ENCODE measurements at regions not wholly inside any gene's neighbourhood (a gene's known extent, or its start where the extent isn't known, plus 50 kb on each side); places are given as distances from the start of the nearest gene placed in this dataset.

DNA sequence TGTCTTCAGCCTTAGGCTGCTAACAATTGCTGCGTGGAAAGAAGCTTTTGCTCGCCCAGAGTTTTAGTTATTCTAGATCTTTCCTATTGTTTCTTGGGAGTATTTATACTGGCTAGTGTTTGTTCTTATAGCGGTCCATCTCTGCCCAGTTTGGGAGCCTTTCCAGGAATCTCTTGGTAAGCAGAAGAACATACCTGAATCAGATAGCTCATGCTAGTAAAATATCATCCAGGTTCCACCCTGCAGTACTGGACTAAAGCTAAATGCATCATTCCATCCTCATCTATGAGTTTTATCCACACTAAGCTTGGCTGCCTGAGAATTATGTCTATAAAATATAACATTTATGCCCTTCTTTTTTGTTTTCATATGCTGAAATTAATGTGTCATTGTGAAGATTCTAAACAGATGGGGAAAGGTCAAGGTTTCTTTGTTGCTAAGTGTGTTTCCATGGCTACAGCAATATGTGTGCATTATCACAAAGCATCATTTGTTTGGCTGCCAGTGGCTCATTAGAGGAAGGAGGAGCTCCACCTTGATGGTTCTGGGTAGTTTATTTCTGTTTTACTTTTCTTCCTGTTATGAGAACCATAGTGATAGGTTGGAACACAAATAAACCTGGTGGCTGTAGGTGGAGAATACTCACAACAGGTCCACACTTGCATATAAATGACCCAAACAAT is 182.8 kb downstream of the PIK3C3 start:
- intact Hi-C loops (cut with DNase I), result no loop called here
- no peak for ATAC-seq
- no peak for DNase-seq (ENCODE audit: missing footprints)

DNA sequence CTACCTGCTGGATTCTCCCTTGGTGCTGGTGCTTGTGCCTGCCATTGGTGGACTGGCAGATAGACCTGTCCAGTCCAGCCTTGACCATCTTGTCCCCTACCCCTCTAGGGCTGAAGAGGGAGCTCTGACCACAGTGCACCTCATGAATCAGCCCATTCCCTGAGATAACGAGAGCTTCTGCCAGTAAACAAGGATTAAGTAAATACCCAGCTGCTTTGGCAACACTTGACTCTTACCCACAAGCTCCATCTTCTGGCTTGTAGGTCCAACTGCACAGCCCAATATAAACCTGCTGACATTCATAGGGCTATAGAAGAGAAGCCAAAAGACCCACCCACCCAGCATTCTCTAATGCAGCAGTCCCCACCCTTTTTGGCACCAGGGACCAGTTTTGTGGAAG is 186.4 kb downstream of the PIK3C3 start:
- no peak for DNase-seq (ENCODE audit: missing footprints)
- ATAC-seq, result no peak
- intact Hi-C loops (cut with DNase I), result no loop called here

DNA sequence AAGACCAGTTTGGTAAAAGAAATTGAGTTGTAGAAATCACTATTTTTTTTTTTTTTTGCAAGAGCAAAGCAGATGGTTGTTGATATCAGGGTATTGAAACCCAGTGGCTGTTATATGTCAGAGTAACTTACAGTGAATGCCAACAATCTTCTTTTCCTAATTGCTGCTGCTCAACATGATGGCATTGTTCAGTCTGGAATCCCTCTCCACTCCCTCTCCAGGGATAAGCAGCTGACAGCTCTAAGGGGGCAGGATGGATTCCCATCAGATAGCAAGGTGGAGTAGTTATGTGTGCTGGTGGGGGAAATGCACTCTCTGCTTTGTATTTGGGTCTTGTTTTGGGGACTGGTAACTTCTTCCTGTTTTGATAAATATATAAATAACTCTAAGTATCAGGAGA is 200.0 kb downstream of the PIK3C3 start:
- ATAC-seq, result peak; percentile 89
- intact Hi-C loops (cut with DNase I), result no loop called here

DNA sequence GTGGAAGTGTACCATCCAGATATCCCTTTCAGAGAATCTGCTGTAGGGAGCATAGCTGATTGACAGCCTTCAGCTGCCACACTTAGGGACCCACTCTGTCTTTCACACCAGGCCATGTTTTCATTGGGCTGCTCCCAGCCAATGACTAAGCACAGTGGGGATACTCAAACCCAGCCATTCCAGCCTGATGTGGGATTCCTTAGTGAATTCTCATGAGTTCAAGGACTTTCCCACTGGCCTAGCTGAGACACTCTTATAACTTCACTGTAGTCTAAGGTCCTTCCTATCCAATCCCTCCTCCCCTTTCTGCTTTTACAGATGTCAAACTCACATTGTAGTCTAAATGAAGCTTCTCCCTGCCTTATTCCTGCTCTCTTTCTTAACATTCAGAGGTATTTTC is 201.2 kb downstream of the PIK3C3 start:
- intact Hi-C loops (cut with DNase I), result no loop called here
- ATAC-seq, result no peak
- no peak for DNase-seq (ENCODE audit: missing footprints)

More for the DNA sequence above, 200.0 kb downstream of the PIK3C3 start:
- DNase-seq (ENCODE audit: missing footprints), result no peak

DNA sequence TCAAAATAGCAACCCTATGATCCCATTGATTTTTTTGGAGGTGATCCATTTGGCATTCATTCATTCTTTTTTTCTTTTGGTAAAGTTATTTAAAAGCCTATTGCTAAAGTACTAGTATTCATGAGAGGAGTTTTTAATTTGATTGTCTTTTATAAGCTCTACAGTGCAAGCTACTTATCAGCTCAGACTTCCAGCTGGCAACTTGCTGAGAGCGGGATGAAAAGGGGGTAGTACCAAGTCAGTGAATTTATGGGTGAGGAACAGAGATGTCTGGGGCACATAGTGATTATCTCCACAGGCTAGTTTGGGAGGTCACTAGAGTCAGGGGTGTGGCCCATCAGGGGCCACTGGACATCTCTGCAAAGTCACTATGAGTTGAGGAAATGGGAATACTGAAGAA is 202.4 kb downstream of the PIK3C3 start:
- DNase-seq (ENCODE audit: missing footprints) (no peak), ATAC-seq (no peak)
- intact Hi-C loops (cut with DNase I), result no loop called here

DNA sequence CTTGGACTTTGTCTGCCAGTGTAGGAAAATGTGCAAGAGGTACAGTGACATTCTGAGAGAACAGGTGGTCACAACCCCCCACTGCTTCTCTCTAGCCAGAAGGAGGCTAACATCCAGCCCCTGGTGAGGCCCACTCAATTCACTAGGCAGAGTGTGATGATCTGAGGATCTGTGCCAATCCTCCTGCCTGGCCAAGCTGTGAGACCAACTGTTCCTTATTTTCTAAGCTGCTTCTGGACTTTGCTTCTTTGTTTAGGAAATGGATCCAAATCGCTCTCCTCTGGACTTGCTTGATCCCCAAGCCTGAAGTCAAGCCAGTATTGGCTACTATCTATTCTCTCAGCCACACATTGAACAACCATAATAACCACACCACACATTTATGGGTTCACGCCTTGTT is 202.8 kb downstream of the PIK3C3 start:
- intact Hi-C loops (cut with DNase I), result no loop called here
- ATAC-seq, result peak; percentile 38

DNA sequence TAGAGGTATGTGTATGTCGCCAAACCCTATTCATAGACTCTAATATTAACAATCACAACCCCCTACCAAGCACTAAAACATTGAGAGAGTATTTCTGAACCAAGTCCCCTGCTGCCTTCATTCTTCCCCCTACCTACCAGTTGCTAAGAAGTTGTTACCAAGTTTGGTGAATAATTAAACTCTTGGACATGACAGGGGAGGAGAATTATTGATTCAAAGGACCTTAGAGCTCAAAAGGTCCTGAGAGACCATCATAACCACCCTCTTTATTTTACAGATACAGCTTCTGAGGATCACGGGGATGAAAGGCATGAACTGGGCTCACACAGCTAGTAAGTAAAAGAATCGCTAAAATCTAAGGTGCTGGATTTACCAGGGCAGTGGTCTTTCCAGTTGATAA is 204.1 kb downstream of the PIK3C3 start:
- intact Hi-C loops (cut with DNase I), result no loop called here
- DNase-seq (ENCODE audit: missing footprints) (no peak), ATAC-seq (no peak)

More for the DNA sequence above, 202.8 kb downstream of the PIK3C3 start:
- DNase-seq (ENCODE audit: missing footprints), result no peak

DNA sequence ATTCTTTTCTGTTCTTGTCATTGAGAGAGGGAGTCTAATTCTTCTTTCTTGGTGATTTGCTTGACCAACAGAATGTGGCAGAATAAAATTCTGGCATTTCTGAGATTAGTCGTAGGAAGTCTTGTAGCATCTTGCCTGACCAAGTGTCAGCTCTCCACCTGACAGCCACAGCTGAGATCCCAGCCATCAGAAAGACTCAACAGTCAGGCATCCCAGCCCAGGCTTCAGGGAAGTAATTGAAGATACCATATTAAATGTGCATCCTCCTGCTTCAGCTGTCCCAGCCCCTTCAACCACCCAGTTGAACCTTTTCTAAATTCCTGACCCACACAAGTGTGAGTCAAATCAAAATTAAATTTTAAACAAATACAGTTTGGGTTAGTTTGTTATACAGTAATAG is 208.3 kb downstream of the PIK3C3 start:
- DNase-seq (ENCODE audit: missing footprints) (no peak), ATAC-seq (no peak)
- intact Hi-C loops (cut with DNase I), result no loop called here

DNA sequence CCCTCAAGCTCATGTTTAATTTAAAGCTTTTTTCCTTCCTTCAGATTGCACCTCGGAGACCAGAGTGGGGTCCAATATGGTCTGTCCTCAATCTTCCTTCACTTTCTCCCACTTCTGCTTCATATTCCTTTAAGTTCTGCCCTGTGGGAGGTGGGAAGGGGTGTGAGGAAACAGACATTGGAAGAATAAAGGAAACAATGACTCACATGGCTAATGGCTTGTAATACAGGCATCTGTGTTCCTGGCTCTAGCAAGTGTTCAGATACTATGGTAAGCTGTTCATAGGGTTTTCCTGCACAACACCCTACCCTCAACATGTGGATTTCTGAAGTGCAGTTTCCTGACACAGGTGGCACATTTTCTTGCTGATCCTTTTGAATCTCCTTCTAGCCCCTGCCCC is 209.5 kb downstream of the PIK3C3 start:
- ATAC-seq (no peak), DNase-seq (ENCODE audit: missing footprints) (no peak)
- intact Hi-C loops (cut with DNase I), result no loop called here

DNA sequence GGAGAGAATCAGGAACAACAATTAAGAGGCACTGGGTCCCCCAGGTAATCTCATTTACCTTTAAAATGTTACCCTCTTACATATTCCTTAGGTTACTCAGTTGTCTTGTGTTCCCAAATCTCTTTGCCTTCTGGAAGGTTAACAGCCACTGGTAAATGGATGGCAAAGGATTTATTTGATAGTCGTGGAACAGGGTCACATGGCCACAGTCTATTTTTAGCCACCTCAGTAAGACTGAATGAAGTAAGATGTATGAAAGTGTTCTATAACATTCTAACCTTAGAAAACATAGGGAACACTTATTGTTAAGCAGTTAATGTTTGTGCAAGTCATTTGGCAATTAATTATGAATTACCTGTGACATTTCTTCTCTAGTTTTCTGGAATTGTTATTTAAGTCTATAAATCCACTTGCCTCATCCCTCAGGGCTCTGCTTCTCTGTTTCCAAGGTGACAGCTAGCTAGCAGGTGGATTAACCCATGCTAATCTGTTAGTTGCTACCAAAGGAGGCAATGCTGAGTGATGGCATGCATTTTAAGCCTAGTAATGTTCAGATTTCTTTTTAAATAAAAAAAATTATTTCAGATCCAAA is 211.0 kb downstream of the PIK3C3 start:
- no peak for ATAC-seq
- no peak for DNase-seq (ENCODE audit: missing footprints)
- intact Hi-C loops (cut with DNase I), result no loop called here

DNA sequence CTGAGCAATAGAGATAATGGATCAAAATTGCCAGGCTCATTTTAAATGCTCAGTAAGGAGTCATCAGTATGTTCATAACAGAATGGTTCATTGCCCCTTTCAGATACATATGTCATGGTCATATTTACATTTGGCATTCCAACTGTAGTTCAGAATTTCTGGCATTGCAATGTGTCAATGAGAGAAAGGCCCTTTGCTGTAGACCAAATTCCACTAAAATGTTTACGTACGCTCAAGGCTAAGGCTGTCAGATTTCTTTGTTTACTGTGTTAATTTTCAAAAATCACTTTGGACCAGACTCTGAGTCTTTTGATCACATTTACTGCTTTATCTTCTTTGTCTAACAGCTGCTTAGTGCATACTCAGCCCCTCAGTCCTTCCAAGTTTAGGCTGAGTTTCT is 213.5 kb downstream of the PIK3C3 start:
- ATAC-seq, result no peak
- intact Hi-C loops (cut with DNase I), result no loop called here
- no peak for DNase-seq (ENCODE audit: missing footprints)

DNA sequence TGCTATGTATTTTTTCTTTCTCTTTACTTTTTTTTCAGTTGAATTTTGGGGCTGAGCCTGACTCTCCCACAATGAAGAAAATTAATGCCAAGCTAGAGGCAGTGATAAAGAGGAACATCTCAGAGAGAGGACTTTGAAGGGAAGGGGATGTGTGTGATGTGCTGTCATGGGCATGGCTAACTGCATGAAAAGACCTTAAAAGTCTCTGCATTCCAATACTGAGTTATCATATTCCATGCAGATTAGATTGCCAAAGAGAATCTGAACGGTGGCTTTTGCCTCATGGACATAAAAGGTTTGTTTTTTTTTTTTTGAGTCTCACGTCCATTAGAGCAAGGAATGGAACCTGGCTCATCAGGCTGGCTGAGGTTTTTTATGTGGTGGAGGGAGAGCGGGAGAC is 213.9 kb downstream of the PIK3C3 start:
- intact Hi-C loops (cut with DNase I), result no loop called here
- ATAC-seq (no peak), DNase-seq (ENCODE audit: missing footprints) (no peak)

DNA sequence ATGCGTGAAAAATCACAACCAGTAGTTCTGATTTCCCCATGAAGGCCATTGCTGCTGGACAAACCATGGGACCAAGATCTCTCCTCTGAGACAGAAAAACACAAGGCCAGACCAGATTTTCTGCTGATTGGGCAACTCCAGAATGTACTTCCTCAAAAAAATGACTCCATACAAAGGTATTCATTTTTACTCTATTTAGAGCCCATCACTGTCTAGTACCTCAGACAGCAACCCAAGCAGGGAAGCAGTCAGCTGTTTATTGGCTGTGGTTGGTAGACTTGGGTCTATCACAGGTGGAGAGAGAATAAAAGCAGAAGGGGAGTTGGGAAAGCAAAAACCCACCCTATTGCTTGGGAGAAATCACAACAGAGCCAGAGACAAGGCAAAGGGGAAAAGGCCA is 219.9 kb downstream of the PIK3C3 start:
- intact Hi-C loops (cut with DNase I), result no loop called here
- DNase-seq (ENCODE audit: missing footprints), result no peak
- no peak for ATAC-seq

DNA sequence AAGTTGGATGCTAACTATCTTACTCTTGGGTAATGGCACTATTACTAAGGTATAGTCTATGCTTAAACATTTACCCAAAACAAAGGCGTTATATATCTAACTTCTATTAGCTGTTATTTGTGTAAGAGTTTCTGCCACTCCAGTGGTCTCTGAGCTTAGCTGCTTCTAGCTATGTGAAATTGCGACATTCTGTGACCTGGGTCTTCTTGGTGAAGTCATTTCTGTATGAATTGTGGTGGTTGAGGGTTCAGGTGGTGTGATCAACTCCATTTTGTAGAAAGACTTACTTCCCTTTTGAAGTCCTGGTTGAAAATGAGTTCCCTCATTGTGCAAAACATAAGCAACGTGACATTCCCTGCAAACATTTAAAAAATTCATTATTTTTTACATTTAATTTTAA is 221.6 kb downstream of the PIK3C3 start:
- ATAC-seq (no peak), DNase-seq (ENCODE audit: missing footprints) (no peak)
- intact Hi-C loops (cut with DNase I), result no loop called here

DNA sequence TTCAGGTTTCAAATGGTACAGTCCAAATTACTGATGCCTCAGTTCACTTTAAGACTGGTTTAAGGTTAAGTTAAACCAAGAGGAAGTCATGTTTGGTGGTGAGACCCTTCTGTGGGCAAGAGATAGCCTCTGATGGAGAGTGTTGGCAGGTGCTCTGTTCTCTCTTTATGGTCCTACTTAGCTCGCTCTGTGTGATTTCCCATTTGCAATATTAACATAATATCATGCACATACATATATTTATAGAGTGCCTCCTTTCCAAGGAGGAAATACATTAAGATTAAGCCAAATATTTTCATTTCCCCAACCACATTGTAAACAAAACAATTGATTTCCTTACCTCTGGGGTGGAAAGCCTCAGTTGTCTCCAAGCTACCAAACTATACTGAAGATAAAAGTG is 222.4 kb downstream of the PIK3C3 start:
- ATAC-seq (no peak), DNase-seq (ENCODE audit: missing footprints) (no peak)
- intact Hi-C loops (cut with DNase I), result no loop called here

DNA sequence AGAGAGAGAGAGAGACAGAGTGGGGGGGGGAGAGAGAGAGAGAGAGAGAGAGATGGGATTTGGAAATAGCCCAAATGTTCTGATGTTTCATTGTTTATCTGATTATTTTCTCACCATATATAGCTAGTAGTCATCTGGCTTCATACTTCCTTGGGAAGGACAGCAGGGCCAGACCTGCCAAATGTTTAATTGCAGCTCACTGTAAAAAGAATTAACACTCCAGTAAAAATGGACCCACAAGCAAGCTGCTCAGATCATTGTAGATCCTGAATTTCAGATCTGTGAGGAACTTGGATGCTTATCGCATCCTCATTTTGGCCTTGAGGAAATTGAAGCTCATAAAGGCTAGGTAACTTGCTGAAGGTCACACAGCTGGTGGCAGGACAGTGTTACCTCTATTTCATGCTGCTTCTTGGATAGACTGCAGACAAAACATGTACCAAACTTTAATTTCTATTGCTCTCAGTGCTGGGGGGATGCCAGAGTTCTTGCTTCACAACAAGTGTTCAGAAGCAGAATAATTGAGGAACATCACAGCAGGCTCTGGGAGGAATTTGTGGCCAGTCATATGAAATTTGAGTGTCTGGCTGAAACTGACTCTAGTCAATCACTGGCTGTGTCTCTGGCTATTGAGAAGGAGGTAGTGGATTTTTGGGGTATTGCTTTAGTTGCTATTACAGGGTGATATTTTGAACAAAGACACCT is 223.5 kb downstream of the PIK3C3 start:
- DNase-seq (ENCODE audit: missing footprints), result no peak
- no peak for ATAC-seq
- intact Hi-C loops (cut with DNase I), result no loop called here

DNA sequence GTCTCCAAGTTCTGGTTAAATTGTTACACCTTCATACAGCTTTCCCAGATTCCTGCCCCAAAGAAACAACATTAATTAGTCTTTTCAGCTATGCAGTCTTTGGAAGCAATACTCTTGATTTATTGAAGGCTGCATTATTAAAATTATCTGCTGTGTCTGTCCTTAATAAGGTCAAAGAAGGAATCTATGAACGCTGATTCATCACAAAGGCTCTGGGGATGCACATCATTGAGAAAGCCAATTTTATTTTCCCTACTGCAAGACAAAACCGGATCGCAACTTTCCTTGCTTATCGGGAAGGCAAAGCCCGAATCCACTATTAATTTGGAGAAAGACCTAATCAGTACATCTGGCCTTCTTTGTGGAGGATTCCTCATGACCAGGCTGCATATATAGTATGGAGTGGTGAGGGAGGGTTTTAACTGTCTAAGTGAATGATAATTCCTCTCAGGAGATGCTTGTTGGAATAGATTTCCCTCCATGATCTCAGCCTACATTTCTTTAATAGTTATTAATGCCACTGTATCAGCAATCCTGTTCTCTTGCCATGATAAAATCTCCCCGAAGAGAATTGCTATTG is 224.6 kb downstream of the PIK3C3 start:
- ATAC-seq (no peak), DNase-seq (ENCODE audit: missing footprints) (no peak)
- intact Hi-C loops (cut with DNase I), result no loop called here

DNA sequence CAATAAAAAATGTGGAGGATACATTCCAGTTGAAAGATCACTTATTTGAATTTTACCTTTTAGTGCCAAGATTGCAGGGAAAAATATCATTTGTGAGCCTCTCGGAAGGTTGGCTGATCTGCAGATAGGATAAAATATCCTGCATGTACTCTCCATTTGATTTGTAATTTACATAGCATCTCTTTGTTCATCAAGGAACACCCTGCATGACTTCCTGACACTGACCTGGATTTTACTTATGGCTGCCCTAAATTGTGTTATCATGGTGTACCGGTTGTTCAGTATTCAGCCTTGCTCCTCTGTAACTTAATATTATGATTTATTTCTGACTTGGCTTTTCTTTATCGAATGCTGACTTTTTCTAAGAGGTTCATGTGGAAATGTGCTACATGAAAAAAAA is 226.4 kb downstream of the PIK3C3 start:
- DNase-seq (ENCODE audit: missing footprints) (no peak), ATAC-seq (no peak)
- intact Hi-C loops (cut with DNase I), result no loop called here

DNA sequence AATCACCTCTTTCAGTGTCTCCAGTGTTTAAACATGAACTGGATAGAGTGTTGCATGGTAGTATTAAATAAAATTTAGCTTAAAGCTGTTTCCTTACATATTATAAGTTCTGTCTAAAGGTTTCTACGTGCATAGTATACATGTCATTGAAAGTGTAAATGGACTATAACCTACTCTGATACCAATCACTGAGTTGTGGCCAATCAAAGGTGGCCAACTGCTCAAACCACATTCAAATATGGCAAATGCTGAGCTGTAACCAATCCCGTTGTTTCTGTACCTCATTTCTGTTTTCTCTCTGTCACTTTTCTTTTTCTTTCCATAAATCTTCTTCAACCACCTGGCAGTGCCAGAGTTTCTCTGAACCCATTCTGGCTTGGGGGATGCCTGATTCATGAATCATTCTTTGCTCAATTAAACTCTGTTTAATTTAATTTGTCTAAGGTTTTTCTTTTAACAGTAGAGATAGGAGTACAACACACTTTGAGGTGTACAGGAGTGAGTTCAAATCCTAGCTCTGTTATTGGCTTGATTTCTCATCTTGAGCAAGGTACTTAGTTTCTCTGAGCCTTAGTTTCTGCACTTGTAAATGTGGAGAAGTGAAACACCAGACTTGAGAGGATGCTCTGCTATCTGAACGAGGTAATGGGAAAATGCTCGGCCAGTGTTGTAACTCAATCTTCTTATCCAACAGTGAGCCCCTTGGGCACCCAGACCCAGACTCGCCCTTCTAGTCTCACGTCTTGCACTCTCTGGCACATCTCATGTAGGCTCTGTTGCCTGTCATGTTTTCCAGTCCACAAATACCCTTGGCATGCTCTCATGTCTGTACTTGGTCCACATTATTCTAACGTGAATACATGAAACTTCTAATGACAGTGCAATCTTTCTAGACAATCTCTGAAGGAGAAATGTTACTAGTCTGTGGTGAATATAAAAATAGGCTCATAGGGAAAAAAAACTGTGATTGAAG is 228.0 kb downstream of the PIK3C3 start:
- ATAC-seq (no peak), DNase-seq (ENCODE audit: missing footprints) (no peak)
- intact Hi-C loops (cut with DNase I), result no loop called here

All from Right ventricle myocardium inferior (tissue), 1 donor.